HG03460 (cell line): ENCODE measurements at regions not wholly inside any gene's neighbourhood (a gene's known extent, or its start where the extent isn't known, plus 50 kb on each side); places are given as distances from the start of the nearest gene placed in this dataset.
"Not testable (repeated sequence)": the region's sequence is repeated elsewhere in the genome, so short reads cannot be mapped to it uniquely, and the experiment has no call there.

Experiments used
- ATAC-seq: cut with Tn5 transposase; IDR thresholded peaks from one replicate; pipeline ENCODE4 v1.9.1; 2021; ENCODE audit not compliant: unreplicated experiment

- no peak for ATAC-seq
Measured at GRCh38 chr11:70585236-70585545, 186.9 kb downstream of the CTTN start.

GRCh38 chr11:70586261-70587074 lies 188.1 kb downstream of the CTTN start:
- ATAC-seq = no peak

GRCh38 chr11:70587075-70587389 lies 188.7 kb downstream of the CTTN start:
- no peak for ATAC-seq

- ATAC-seq = no peak
Measured at GRCh38 chr11:70590356-70590991, 192.1 kb downstream of the CTTN start.

- no peak for ATAC-seq
Measured at GRCh38 chr11:70592641-70593165, 194.4 kb downstream of the CTTN start.

GRCh38 chr11:70593446-70593983 lies 195.2 kb downstream of the CTTN start:
- ATAC-seq = no peak

GRCh38 chr11:70594031-70594430 lies 195.7 kb downstream of the CTTN start:
- no peak for ATAC-seq

- no peak for ATAC-seq
Measured at GRCh38 chr11:70594606-70595005, 196.3 kb downstream of the CTTN start.

GRCh38 chr11:70595016-70595415 lies 196.7 kb downstream of the CTTN start:
- ATAC-seq = no peak

- ATAC-seq = no peak
Measured at GRCh38 chr11:70595452-70595851, 197.1 kb downstream of the CTTN start.

- ATAC-seq = no peak
Measured at GRCh38 chr11:70596091-70596490, 197.8 kb downstream of the CTTN start.

- no peak for ATAC-seq
Measured at GRCh38 chr11:70597006-70597555, 198.8 kb downstream of the CTTN start.

GRCh38 chr11:70597751-70598625 lies 199.7 kb downstream of the CTTN start:
- no peak for ATAC-seq

- not testable (repeated sequence) for ATAC-seq
Measured at GRCh38 chr11:70600911-70601415, 202.6 kb downstream of the CTTN start.

- no peak for ATAC-seq
Measured at GRCh38 chr11:70601861-70602538, 203.7 kb downstream of the CTTN start.

GRCh38 chr11:70603114-70603755 lies 204.9 kb downstream of the CTTN start:
- no peak for ATAC-seq

GRCh38 chr11:70603756-70604211 lies 205.5 kb downstream of the CTTN start:
- ATAC-seq = no peak

GRCh38 chr11:70604221-70604620 lies 205.9 kb downstream of the CTTN start:
- no peak for ATAC-seq

- ATAC-seq = no peak
Measured at GRCh38 chr11:70604630-70605467, 206.5 kb downstream of the CTTN start.
